H1 (cell line): ENCODE measurements at regions not wholly inside any gene's neighbourhood (a gene's known extent, or its start where the extent isn't known, plus 50 kb on each side); places are given as distances from the start of the nearest gene placed in this dataset.

Source experiments
- CTCF ChIA-PET: fragments of 300-600 bp; sonication (Branson Sonifier 250); formaldehyde crosslinking; loops from one replicate; lab custom pipeline; 2021; ENCODE audit not compliant: partially characterized antibody; lab: Charles Lee
- POLR2A ChIA-PET: fragments of 300-600 bp; sonication (Branson Sonifier 250); formaldehyde crosslinking; loops from one replicate; lab custom pipeline; 2021; ENCODE audit warnings: inconsistent platforms; ENCODE audit not compliant: partially characterized antibody; lab: Charles Lee
- DNase-seq, 2 experiments: peaks; one replicate each; pipeline versions ENCODE4 v3.0.0 to v3.0.0-alpha.2; 2010 to 2022; ENCODE audit warnings: low spot score in 2 of 2, low read depth in 1 of 2, mixed read lengths in 1 of 2
- FAIRE-seq: peaks from 2 replicates; lab custom pipeline; 2011; peaks lifted over from hg19 to GRCh38; lab: Jason Lieb, UNC
- H2AFZ ChIP-seq: 2 replicates; pipeline ENCODE4 v1.8.1; 2012; ENCODE audit warnings: low read length, inconsistent platforms
- H2AK5ac ChIP-seq: 2 replicates; pipeline ENCODE4 v1.6.1; 2013; ENCODE audit warnings: low read depth, low read length
- H2BK120ac ChIP-seq: replicated peaks from 2 replicates; pipeline ENCODE3; 2013; ENCODE audit warnings: low read depth, low read length, inconsistent platforms
- H2BK12ac ChIP-seq: 2 replicates; pipeline ENCODE4 v1.6.1; 2013; ENCODE audit warnings: low read depth, low read length
- H2BK15ac ChIP-seq: 2 replicates; pipeline ENCODE4 v1.6.1; 2013; ENCODE audit warnings: low read length
- H2BK20ac ChIP-seq: 2 replicates; pipeline ENCODE4 v1.6.1; 2013; ENCODE audit warnings: low read length
- H2BK5ac ChIP-seq: 2 replicates; pipeline ENCODE4 v1.6.1; 2013; ENCODE audit warnings: low read depth, low read length
- H3K14ac ChIP-seq: 2 replicates; pipeline ENCODE4 v1.6.1; 2013; ENCODE audit warnings: inconsistent platforms; ENCODE audit not compliant: insufficient read length
- H3K18ac ChIP-seq: 2 replicates; pipeline ENCODE4 v1.6.1; 2013; ENCODE audit warnings: low read length; ENCODE audit errors: extremely low read depth
- H3K23ac ChIP-seq: 2 replicates; pipeline ENCODE4 v1.6.1; 2013; ENCODE audit warnings: inconsistent platforms; ENCODE audit not compliant: insufficient read length
- H3K23me2 ChIP-seq: 2 replicates; pipeline ENCODE4 v1.6.1; 2013; ENCODE audit warnings: low read depth, low read length
- H3K27ac ChIP-seq: 2 replicates; pipeline ENCODE4 v1.6.1; 2011; ENCODE audit warnings: low read depth, low read length, inconsistent platforms
- H3K27me3 ChIP-seq, 4 experiments: replicated peaks in 1 of 4; 1 replicate in 1 of 4; 2 replicates in 3 of 4; pipeline versions ENCODE4 v1.6.1 to v1.8.1; 2011 to 2013; ENCODE audit warnings: low read length in 3 of 4, mild to moderate bottlenecking in 3 of 4, inconsistent platforms in 2 of 4, mixed read lengths in 2 of 4, moderate library complexity in 1 of 4; ENCODE audit not compliant: control insufficient read depth in 3 of 4, insufficient read depth in 3 of 4; ENCODE audit errors: extremely low read depth in 1 of 4
- H3K36me3 ChIP-seq, 4 experiments: 2 replicates each; pipeline versions ENCODE4 v1.6.1 to v1.8.1; 2011 to 2013; ENCODE audit warnings: mild to moderate bottlenecking in 4 of 4, low read length in 3 of 4, moderate library complexity in 2 of 4, control low read depth in 1 of 4, inconsistent platforms in 1 of 4; ENCODE audit not compliant: insufficient read depth in 4 of 4, control insufficient read depth in 2 of 4
- H3K4ac ChIP-seq: replicated peaks from 2 replicates; pipeline ENCODE3; 2013; ENCODE audit warnings: low read length, low read depth, mixed read lengths, inconsistent platforms; ENCODE audit not compliant: insufficient read length
- H3K4me1 ChIP-seq, 4 experiments: replicated peaks in 1 of 4; 1 replicate in 1 of 4; 2 replicates in 3 of 4; pipeline versions ENCODE4 v1.6.1 to v1.8.1; 2011 to 2013; ENCODE audit warnings: low read length in 3 of 4, inconsistent platforms in 2 of 4, mixed read lengths in 1 of 4; ENCODE audit not compliant: insufficient read depth in 4 of 4, control insufficient read depth in 3 of 4
- H3K4me2 ChIP-seq, 2 experiments: 2 replicates each; pipeline versions ENCODE4 v1.6.1 to v1.8.1; 2011 to 2013; ENCODE audit warnings: low read depth in 2 of 2, low read length in 2 of 2, control low read depth in 1 of 2, inconsistent platforms in 1 of 2, mild to moderate bottlenecking in 1 of 2; ENCODE audit not compliant: insufficient read depth in 1 of 2
- H3K4me3 ChIP-seq, 4 experiments: fragments of 200-600, 300-600 bp in 1 of 4; sonication (generic), shearing (Covaris generic), sonication (Bioruptor Twin) in 1 of 4; 2 replicates each; pipeline versions ENCODE4 v1.5.1 to v1.8.1; 2011 to 2016; ENCODE audit warnings: low read length in 4 of 4, low read depth in 3 of 4, control low read depth in 2 of 4, inconsistent platforms in 2 of 4, mild to moderate bottlenecking in 2 of 4, mixed read lengths in 1 of 4, moderate library complexity in 1 of 4; ENCODE audit not compliant: insufficient read depth in 2 of 4; ENCODE audit errors: extremely low read depth in 1 of 4
- H3K56ac ChIP-seq: replicated peaks from 2 replicates; pipeline ENCODE3; 2013; ENCODE audit warnings: low read depth, mild to moderate bottlenecking, mixed read lengths, low read length, inconsistent platforms; ENCODE audit not compliant: insufficient read length
- H3K79me1 ChIP-seq: 2 replicates; pipeline ENCODE4 v1.6.1; 2013; ENCODE audit warnings: low read depth, low read length, control low read depth
- H3K79me2 ChIP-seq, 2 experiments: 2 replicates each; pipeline versions ENCODE4 v1.6.1 to v1.8.1; 2012 to 2013; ENCODE audit warnings: low read length in 2 of 2, mild to moderate bottlenecking in 2 of 2, inconsistent platforms in 1 of 2; ENCODE audit not compliant: insufficient read depth in 2 of 2, control insufficient read depth in 1 of 2
- H3K9ac ChIP-seq, 4 experiments: replicated peaks in 1 of 4; 1 replicate in 1 of 4; 2 replicates in 3 of 4; pipeline versions ENCODE4 v1.6.1 to v1.8.1; 2011 to 2013; ENCODE audit warnings: low read depth in 3 of 4, low read length in 3 of 4, control low read depth in 2 of 4, mild to moderate bottlenecking in 2 of 4, moderate library complexity in 2 of 4, inconsistent platforms in 1 of 4; ENCODE audit errors: extremely low read depth in 1 of 4
- H3K9me3 ChIP-seq, 2 experiments: 2 replicates each; pipeline versions ENCODE4 v1.6.1 to v1.8.1; 2012 to 2013; ENCODE audit warnings: mild to moderate bottlenecking in 2 of 2, moderate library complexity in 2 of 2, control low read depth in 1 of 2, inconsistent platforms in 1 of 2, low read depth in 1 of 2, low read length in 1 of 2, mixed read lengths in 1 of 2; ENCODE audit not compliant: insufficient read depth in 2 of 2
- H4K20me1 ChIP-seq, 2 experiments: replicated peaks in 1 of 2; 2 replicates each; pipeline versions ENCODE3 to v1.8.1; 2011 to 2013; ENCODE audit warnings: inconsistent platforms in 2 of 2, low read length in 2 of 2, mild to moderate bottlenecking in 1 of 2; ENCODE audit not compliant: insufficient read depth in 2 of 2, control insufficient read depth in 1 of 2
- H4K5ac ChIP-seq: 2 replicates; pipeline ENCODE4 v1.6.1; 2013; ENCODE audit warnings: low read length, low read depth, mixed read lengths, inconsistent platforms; ENCODE audit not compliant: insufficient read length
- H4K8ac ChIP-seq: 2 replicates; pipeline ENCODE4 v1.8.0; 2013; ENCODE audit warnings: mild to moderate bottlenecking, moderate library complexity, low read length, inconsistent platforms; ENCODE audit not compliant: insufficient read depth; ENCODE audit errors: extremely low read depth
- H4K91ac ChIP-seq: replicated peaks from 2 replicates; pipeline ENCODE3; 2013; ENCODE audit warnings: low read length, mixed read lengths, inconsistent platforms; ENCODE audit not compliant: insufficient read length
- ATF2 ChIP-seq: IDR thresholded peaks from 2 replicates; pipeline ENCODE4 v1.6.1; 2012; ENCODE audit warnings: low read length, inconsistent platforms
- CHD2 ChIP-seq: IDR thresholded peaks from 2 replicates; pipeline ENCODE4 v1.6.1; 2012; ENCODE audit warnings: low read length, improper control_type of control experiment
- EZH2 ChIP-seq: fragments of 200-600 bp; sonication (generic); IDR thresholded peaks from 2 replicates; pipeline ENCODE4 v1.7.1; 2012; ENCODE audit warnings: low read depth, mild to moderate bottlenecking, moderate library complexity, low read length, inconsistent platforms; ENCODE audit not compliant: severe bottlenecking
- NRF1 ChIP-seq: IDR thresholded peaks from 2 replicates; pipeline ENCODE4 v1.6.1; 2011; ENCODE audit warnings: mild to moderate bottlenecking, low read depth, low read length, improper control_type of control experiment
- RAD21 ChIP-seq, 2 experiments: IDR thresholded peaks in 1 of 2; conservative IDR thresholded peaks in 1 of 2; 2 replicates each; pipeline ENCODE4 v1.6.1; 2011; ENCODE audit warnings: low read depth in 2 of 2, low read length in 2 of 2, improper control_type of control experiment in 1 of 2, inconsistent platforms in 1 of 2, mild to moderate bottlenecking in 1 of 2, moderate library complexity in 1 of 2
- RNF2 ChIP-seq: fragments of 200-900, 300-1000 bp; sonication (generic); IDR thresholded peaks from 2 replicates; pipeline ENCODE4 v1.7.1; 2016; ENCODE audit warnings: borderline replicate concordance, low read depth, mild to moderate bottlenecking, antibody characterized with exemption, low read length; ENCODE audit not compliant: poor library complexity, severe bottlenecking; ENCODE audit errors: missing control alignments
- RXRA ChIP-seq: IDR thresholded peaks from 2 replicates; pipeline ENCODE4 v1.6.1; 2011; ENCODE audit warnings: low read depth, mild to moderate bottlenecking, low read length, moderate library complexity; ENCODE audit not compliant: insufficient read depth
- SIN3A ChIP-seq, 2 experiments: IDR thresholded peaks in 1 of 2; conservative IDR thresholded peaks in 1 of 2; 2 replicates each; pipeline ENCODE4 v1.6.1; 2011 to 2012; ENCODE audit warnings: low read length in 2 of 2, improper control_type of control experiment in 1 of 2, low read depth in 1 of 2, mild to moderate bottlenecking in 1 of 2
- SIX5 ChIP-seq: IDR thresholded peaks from 2 replicates; pipeline ENCODE4 v1.6.1; 2011; ENCODE audit warnings: mild to moderate bottlenecking, low read depth, low read length
- SP4 ChIP-seq: IDR thresholded peaks from 2 replicates; pipeline ENCODE4 v1.6.1; 2012; ENCODE audit warnings: low read length, inconsistent platforms
- SRF ChIP-seq: IDR thresholded peaks from 2 replicates; pipeline ENCODE4 v1.6.1; 2011; ENCODE audit warnings: mild to moderate bottlenecking, low read depth, low read length, moderate library complexity
- TAF7 ChIP-seq: optimal IDR thresholded peaks from 2 replicates; pipeline ENCODE3; 2011; ENCODE audit warnings: low read depth, mild to moderate bottlenecking, inconsistent platforms, low read length, moderate library complexity, borderline replicate concordance
- WGBS, 2 experiments: shearing (Covaris generic) in 1 of 2; methylation state at CpG; one replicate each; pipeline versions ENCODE4 v1.1.6 to v1.1.7; 2013 to 2015; ENCODE audit warnings: low lambda C conversion rate in 2 of 2, mixed read lengths in 2 of 2, inconsistent platforms in 1 of 2, low coverage in 1 of 2, missing lambda C conversion rate in 1 of 2; ENCODE audit not compliant: insufficient replicate concordance in 2 of 2, insufficient coverage in 1 of 2, insufficient read length in 1 of 2; ENCODE audit errors: extremely low coverage in 1 of 2, missing lambda C conversion rate in 1 of 2; 5-methylcytosine and 5-hydroxymethylcytosine counted together

DNA sequence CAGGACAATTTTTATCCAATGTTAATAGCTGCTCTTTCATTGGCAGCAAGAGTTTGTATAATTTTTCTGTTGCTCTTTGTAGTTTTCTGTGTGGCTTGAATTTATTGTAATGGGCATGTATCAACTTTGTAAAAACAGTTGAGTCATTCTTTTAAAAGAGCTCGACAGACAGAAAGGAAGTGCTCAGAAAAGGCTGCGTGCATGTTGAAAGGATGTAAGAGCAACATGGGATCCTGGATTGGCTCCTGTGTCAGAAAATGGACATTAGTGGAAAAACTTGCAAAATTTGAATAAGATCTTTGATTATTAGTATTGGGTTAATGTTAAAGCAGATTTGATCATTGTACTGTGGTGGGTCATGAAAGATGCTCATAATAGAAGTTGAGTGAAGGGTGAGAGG is 93.3 kb upstream of the CDC42EP3 start:
- Histone ChIP-seq H3K79me2 (no peaks in the 10 kb centered on the region), H3K4ac (no peak overlapping the region), H3K27ac (no peak overlapping the region), H4K20me1 (no peaks in the 10 kb centered on the region), H4K8ac (no peak overlapping the region), H3K36me3 (no peaks in the 10 kb centered on the region), H4K5ac (no peak overlapping the region), H2BK120ac (no peak overlapping the region), H2BK12ac (no peak overlapping the region), H2BK15ac (no peak overlapping the region), H3K79me1 (no peaks in the 10 kb centered on the region), H3K4me3 (no peak overlapping the region), H4K91ac (no peak overlapping the region), H2AFZ (no peak overlapping the region), H3K56ac (no peak overlapping the region), H3K4me1 (no peaks in the 10 kb centered on the region; a peak in 1 of 7 replicates), H3K18ac (no peak overlapping the region), H2AK5ac (no peak overlapping the region), H3K4me2 (no peak overlapping the region), H3K14ac (no peak overlapping the region), H3K9me3 (no peaks in the 10 kb centered on the region), H3K23ac (no peak overlapping the region), H2BK20ac (no peak overlapping the region), H3K9ac (no peak overlapping the region), H3K23me2 (no peaks in the 10 kb centered on the region), H2BK5ac (no peak overlapping the region), H3K27me3 (no peaks in the 10 kb centered on the region)
- ChIA-PET POLR2A (no interaction called here), CTCF (interaction anchor here (1.5 kb wide), 1 partner anchor 9 kb away, joined by 5 read pairs; no protein-coding TSS in a partner anchor)
- FAIRE-seq (no peak), DNase-seq (no peak)
- 60% methylated on average over 2 of the region's 2 CpGs; no CpG with 5 or more reads in 1 of the 2 experiments for WGBS, 2 experiments
- TF ChIP-seq SIN3A (conservative IDR thresholded peaks at IDR 0.05 in 1 of 2, IDR thresholded peaks at IDR 0.05 in 1 of 2; ENCODE audit: low read depth in 1 of 2, low read length in 2 of 2) (no peak), TAF7 (no peak), RNF2 (no peak), RXRA (no peak), EZH2 (no peak), SP4 (no peak), RAD21 (IDR thresholded peaks at IDR 0.05 in 1 of 2, conservative IDR thresholded peaks at IDR 0.05 in 1 of 2; ENCODE audit: low read depth in 2 of 2, low read length in 2 of 2) (no peak), CHD2 (no peak), NRF1 (no peak), ATF2 (no peak), SRF (no peak), SIX5 (no peak)
